GM12878 (cell line): ENCODE measurements at regions not wholly inside any gene's neighbourhood (a gene's known extent, or its start where the extent isn't known, plus 50 kb on each side); places are given as distances from the start of the nearest gene placed in this dataset.

Experiments
- ATAC-seq: fragments of 200-7000 bp; cut with Tn5 transposase; 3 replicates; pipeline ENCODE4 v1.9.1; 2020; ENCODE audit warnings: mild to moderate bottlenecking, moderate library complexity
- BruUV-seq: library from RNA; stranded (reverse); fragments of 400-500 nt; replicated peaks from 2 replicates; lab custom pipeline; 2021; lab: Mats Ljungman, UMichigan
- CTCF ChIA-PET: fragments of 300-600 bp; sonication (Branson Sonifier 250); formaldehyde crosslinking; extraction: SDS; loops from one replicate; lab custom pipeline; 2021; ENCODE audit warnings: inconsistent platforms; lab: Yijun Ruan, JAX
- POLR2A ChIA-PET: fragments of 350-600 bp; formaldehyde crosslinking; extraction: SDS; loops from one replicate; lab custom pipeline; 2021; ENCODE audit warnings: inconsistent platforms; lab: Charles Lee
- RAD21 ChIA-PET: fragments of 300-600 bp; sonication (Branson Sonifier 250); formaldehyde crosslinking; loops from one replicate; lab custom pipeline; 2023; ENCODE audit warnings: antibody characterized with exemption; ENCODE audit not compliant: unreplicated experiment; lab: Charles Lee
- SMC1A ChIA-PET: fragments of 300-600 bp; sonication (Branson Sonifier 250); formaldehyde crosslinking; loops from one replicate; lab custom pipeline; 2023; ENCODE audit not compliant: unreplicated experiment, uncharacterized antibody; lab: Charles Lee
- DNase-seq: peaks from one replicate; pipeline ENCODE4 v3.0.0-alpha.2; 2011; ENCODE audit warnings: low read depth, low spot score
- FAIRE-seq: peaks from 3 replicates; lab custom pipeline; 2011; peaks lifted over from hg19 to GRCh38; lab: Jason Lieb, UNC
- H2AFZ ChIP-seq: 2 replicates; pipeline ENCODE4 v1.6.0; 2011; ENCODE audit warnings: low read depth, low read length, control low read depth; ENCODE audit not compliant: control insufficient read depth
- H3K27ac ChIP-seq: 2 replicates; pipeline ENCODE4 v1.5.1; 2011; ENCODE audit warnings: control low read depth; ENCODE audit not compliant: control insufficient read depth, insufficient read depth
- H3K27me3 ChIP-seq, 2 experiments: replicated peaks in 1 of 2; 2 replicates each; pipeline versions ENCODE4 v1.6.0 to v1.6.1; 2011; ENCODE audit warnings: low read length in 1 of 2; ENCODE audit not compliant: control insufficient read depth in 2 of 2, insufficient read depth in 2 of 2
- H3K36me3 ChIP-seq, 2 experiments: 2 replicates each; pipeline ENCODE4 v1.5.1; 2011; ENCODE audit warnings: low read length in 1 of 2; ENCODE audit not compliant: control insufficient read depth in 2 of 2, insufficient read depth in 2 of 2
- H3K4me1 ChIP-seq: 2 replicates; pipeline ENCODE4 v1.6.1; 2011; ENCODE audit warnings: mild to moderate bottlenecking, low read length, moderate library complexity, mixed read lengths; ENCODE audit not compliant: control insufficient read depth, insufficient read depth
- H3K4me2 ChIP-seq: 2 replicates; pipeline ENCODE4 v1.6.0; 2011; ENCODE audit warnings: control low read depth; ENCODE audit not compliant: control insufficient read depth, insufficient read depth
- H3K4me3 ChIP-seq: fragments of 200-600 bp; sonication (generic); 2 replicates; pipeline ENCODE4 v1.5.1; 2016
- H3K79me2 ChIP-seq: 2 replicates; pipeline ENCODE4 v1.6.0; 2011; ENCODE audit warnings: low read length; ENCODE audit not compliant: control insufficient read depth, insufficient read depth
- H3K9ac ChIP-seq: 2 replicates; pipeline ENCODE4 v1.8.0; 2011; ENCODE audit warnings: low read length, control low read depth, mixed read lengths; ENCODE audit not compliant: control insufficient read depth, insufficient read depth
- H3K9me3 ChIP-seq: replicated peaks from 3 replicates; pipeline ENCODE4 v1.5.1; 2011; ENCODE audit warnings: mild to moderate bottlenecking, low read length; ENCODE audit not compliant: control insufficient read depth, insufficient read depth
- H4K20me1 ChIP-seq: 2 replicates; pipeline ENCODE4 v1.6.0; 2011; ENCODE audit not compliant: control insufficient read depth, insufficient read depth
- BRCA1 ChIP-seq: IDR thresholded peaks from 2 replicates; pipeline ENCODE4 v1.6.1; 2011; ENCODE audit warnings: low read depth, low read length, improper control_type of control experiment
- CTCF ChIP-seq, 3 experiments: IDR thresholded peaks in 2 of 3; conservative IDR thresholded peaks in 1 of 3; 2 replicates each; pipeline ENCODE4 v1.5.1; 2011; ENCODE audit warnings: low read depth in 3 of 3, low read length in 3 of 3, mild to moderate bottlenecking in 3 of 3, control low read depth in 2 of 3, moderate library complexity in 2 of 3, inconsistent platforms in 1 of 3, mixed read lengths in 1 of 3; ENCODE audit not compliant: control insufficient read depth in 2 of 3, insufficient read depth in 1 of 3; ENCODE audit errors: extremely low read depth in 1 of 3
- DPF2 ChIP-seq: fragments of 450-650 bp; IDR thresholded peaks from 2 replicates; pipeline ENCODE4 v1.6.1; 2017; ENCODE audit warnings: mild to moderate bottlenecking
- HDGF ChIP-seq: fragments of 450-650 bp; IDR thresholded peaks from 2 replicates; pipeline ENCODE4 v1.6.1; 2016; ENCODE audit warnings: antibody characterized with exemption
- IKZF2 ChIP-seq, 2 experiments: fragments of 450-650 bp; IDR thresholded peaks; 2 replicates each; pipeline ENCODE4 v1.6.1; 2017; ENCODE audit warnings: mild to moderate bottlenecking in 2 of 2, moderate library complexity in 2 of 2
- MTA3 ChIP-seq: IDR thresholded peaks from 2 replicates; pipeline ENCODE4 v1.6.1; 2012; ENCODE audit warnings: low read length, inconsistent platforms, borderline replicate concordance
- PAX5 ChIP-seq: IDR thresholded peaks from 2 replicates; pipeline ENCODE4 v1.6.1; 2011; ENCODE audit warnings: low read depth, low read length, borderline replicate concordance
- SPI1 ChIP-seq: IDR thresholded peaks from 2 replicates; pipeline ENCODE4 v1.6.1; 2011; ENCODE audit warnings: low read depth, mild to moderate bottlenecking, low read length, moderate library complexity, borderline replicate concordance; ENCODE audit not compliant: insufficient read depth
- STAT1 ChIP-seq: fragments of 450-650 bp; conservative IDR thresholded peaks from 2 replicates; pipeline ENCODE4 v1.6.1; 2014; ENCODE audit warnings: antibody characterized with exemption, mild to moderate bottlenecking
- STAT3 ChIP-seq: IDR thresholded peaks from 2 replicates; pipeline ENCODE4 v1.6.1; 2011; ENCODE audit warnings: low read depth, low read length, improper control_type of control experiment
- SUZ12 ChIP-seq: fragments of 200-600 bp; sonication (generic); IDR thresholded peaks from one replicate; pipeline ENCODE4 v1.6.1; 2018; ENCODE audit warnings: antibody characterized with exemption, mild to moderate bottlenecking; ENCODE audit not compliant: unreplicated experiment
- TCF3 ChIP-seq: IDR thresholded peaks from 2 replicates; pipeline ENCODE4 v1.6.1; 2012; ENCODE audit warnings: low read depth, mild to moderate bottlenecking, low read length, borderline replicate concordance; ENCODE audit not compliant: insufficient read depth
- ZBTB40 ChIP-seq: fragments of 450-650 bp; IDR thresholded peaks from 2 replicates; pipeline ENCODE4 v1.6.1; 2016; ENCODE audit warnings: mild to moderate bottlenecking, moderate library complexity, borderline replicate concordance
- WGBS: methylation state at CpG from one replicate; pipeline ENCODE4 v1.1.6; 2016; ENCODE audit warnings: low lambda C conversion rate; ENCODE audit not compliant: insufficient replicate concordance, insufficient coverage; ENCODE audit errors: missing lambda C conversion rate; 5-methylcytosine and 5-hydroxymethylcytosine counted together
- in situ Hi-C: fragments of 300-500 bp; cut with MboI; formaldehyde crosslinking; loops from 9 replicates; pipeline ENCODE4 v1.14.3; 2018; ENCODE audit warnings: mixed read lengths
- intact Hi-C: fragments of 100-400 bp; cut with micrococcal nuclease; formaldehyde crosslinking; loops from one replicate; pipeline ENCODE4 v1.14.2; 2022; ENCODE audit not compliant: unreplicated experiment
- TF ChIP-seq, protein P1 (sequence below): fragments of 450-650 bp; IDR thresholded peaks from 2 replicates; pipeline ENCODE4 v1.6.1; 2017; ENCODE audit warnings: mild to moderate bottlenecking
- TF ChIP-seq, protein P2 (sequence below): fragments of 450-650 bp; IDR thresholded peaks from 2 replicates; pipeline ENCODE4 v1.6.1; 2016; ENCODE audit warnings: mild to moderate bottlenecking

DNA sequence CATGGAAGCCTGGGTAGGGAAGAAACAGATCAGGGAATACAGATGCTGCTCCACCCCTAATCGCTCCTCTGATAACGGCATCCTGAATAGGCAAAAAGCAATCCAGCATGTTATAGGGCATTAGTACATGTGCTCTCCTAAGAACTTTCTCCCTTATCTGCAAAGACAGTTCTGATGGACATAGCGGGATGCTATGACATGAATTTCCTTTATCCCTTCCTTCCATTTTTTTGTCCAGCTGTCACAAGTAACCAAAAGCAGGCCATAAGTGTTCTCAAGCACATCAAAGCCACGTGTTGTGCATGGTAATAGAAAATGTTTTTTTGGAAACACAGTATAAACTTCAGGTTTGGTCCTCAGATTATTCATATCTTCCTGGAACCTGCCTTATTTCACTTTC is 141.4 kb upstream of the MON1B start:
- no peak overlapping the region for H3K27ac ChIP-seq
- no peak overlapping the region for H3K9ac ChIP-seq
- BruUV-seq = no TSS peak
- SMC1A ChIA-PET = no interaction called here
- no peaks in the 10 kb centered on the region for H4K20me1 ChIP-seq
- in situ Hi-C loops = no loop called here
- no peaks in the 10 kb centered on the region for H3K9me3 ChIP-seq
- H3K4me1 ChIP-seq = no peaks in the 10 kb centered on the region
- POLR2A ChIA-PET = no interaction called here
- no peak for FAIRE-seq
- no peak for DNase-seq
- intact Hi-C loops = loop anchor here (10.0 kb wide), 1 partner anchor 385 kb away; no protein-coding TSS in a partner anchor
- ATAC-seq = no peak
- H3K4me3 ChIP-seq = no peak overlapping the region
- no peaks in the 10 kb centered on the region; a peak in 1 of 4 replicates for H3K27me3 ChIP-seq
- H3K36me3 ChIP-seq = no peaks in the 10 kb centered on the region
- 39% methylated on average over 4 of the region's 4 CpGs for WGBS
- RAD21 ChIA-PET = no interaction called here
- CTCF ChIA-PET = no interaction called here
- H2AFZ ChIP-seq = no peak overlapping the region
- no peak overlapping the region for H3K4me2 ChIP-seq
- H3K79me2 ChIP-seq = no peaks in the 10 kb centered on the region
- no peak for TF ChIP-seq IKZF2 (IDR thresholded peaks at IDR 0.05)
- TF ChIP-seq ZBTB40 = no peak
- TF ChIP-seq STAT3 = no peak
- TF ChIP-seq, protein P1, sequence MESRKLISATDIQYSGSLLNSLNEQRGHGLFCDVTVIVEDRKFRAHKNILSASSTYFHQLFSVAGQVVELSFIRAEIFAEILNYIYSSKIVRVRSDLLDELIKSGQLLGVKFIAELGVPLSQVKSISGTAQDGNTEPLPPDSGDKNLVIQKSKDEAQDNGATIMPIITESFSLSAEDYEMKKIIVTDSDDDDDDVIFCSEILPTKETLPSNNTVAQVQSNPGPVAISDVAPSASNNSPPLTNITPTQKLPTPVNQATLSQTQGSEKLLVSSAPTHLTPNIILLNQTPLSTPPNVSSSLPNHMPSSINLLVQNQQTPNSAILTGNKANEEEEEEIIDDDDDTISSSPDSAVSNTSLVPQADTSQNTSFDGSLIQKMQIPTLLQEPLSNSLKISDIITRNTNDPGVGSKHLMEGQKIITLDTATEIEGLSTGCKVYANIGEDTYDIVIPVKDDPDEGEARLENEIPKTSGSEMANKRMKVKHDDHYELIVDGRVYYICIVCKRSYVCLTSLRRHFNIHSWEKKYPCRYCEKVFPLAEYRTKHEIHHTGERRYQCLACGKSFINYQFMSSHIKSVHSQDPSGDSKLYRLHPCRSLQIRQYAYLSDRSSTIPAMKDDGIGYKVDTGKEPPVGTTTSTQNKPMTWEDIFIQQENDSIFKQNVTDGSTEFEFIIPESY = no peak
- TF ChIP-seq CTCF (IDR thresholded peaks at IDR 0.05 in 2 of 3, conservative IDR thresholded peaks at IDR 0.05 in 1 of 3; ENCODE audit: control insufficient read depth in 2 of 3, extremely low read depth in 1 of 3, insufficient read depth in 1 of 3, low read depth in 3 of 3, low read length in 3 of 3) = no peak
- TF ChIP-seq HDGF = no peak
- no peak for TF ChIP-seq SPI1
- TF ChIP-seq MTA3 = no peak
- no peak for TF ChIP-seq BRCA1
- TF ChIP-seq, protein P2, sequence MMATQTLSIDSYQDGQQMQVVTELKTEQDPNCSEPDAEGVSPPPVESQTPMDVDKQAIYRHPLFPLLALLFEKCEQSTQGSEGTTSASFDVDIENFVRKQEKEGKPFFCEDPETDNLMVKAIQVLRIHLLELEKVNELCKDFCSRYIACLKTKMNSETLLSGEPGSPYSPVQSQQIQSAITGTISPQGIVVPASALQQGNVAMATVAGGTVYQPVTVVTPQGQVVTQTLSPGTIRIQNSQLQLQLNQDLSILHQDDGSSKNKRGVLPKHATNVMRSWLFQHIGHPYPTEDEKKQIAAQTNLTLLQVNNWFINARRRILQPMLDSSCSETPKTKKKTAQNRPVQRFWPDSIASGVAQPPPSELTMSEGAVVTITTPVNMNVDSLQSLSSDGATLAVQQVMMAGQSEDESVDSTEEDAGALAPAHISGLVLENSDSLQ = no peak
- TF ChIP-seq DPF2 = no peak
- TF ChIP-seq STAT1 = no peak
- TF ChIP-seq SUZ12 = no peak
- TF ChIP-seq PAX5 = no peak
- no peak for TF ChIP-seq TCF3
